H1 (cell line): ENCODE measurements at regions not wholly inside any gene's neighbourhood (a gene's known extent, or its start where the extent isn't known, plus 50 kb on each side); places are given as distances from the start of the nearest gene placed in this dataset.

Source experiments
- ASH2L ChIP-seq: fragments of 200-600, 300-600 bp; sonication (generic); IDR thresholded peaks from one replicate; pipeline ENCODE4 v1.7.1; 2017; ENCODE audit warnings: low read length
- FOSL1 ChIP-seq: IDR thresholded peaks from 2 replicates; pipeline ENCODE4 v1.6.1; 2011; ENCODE audit warnings: mild to moderate bottlenecking, low read depth, low read length, moderate library complexity; ENCODE audit not compliant: insufficient read depth
- GABPA ChIP-seq: IDR thresholded peaks from 2 replicates; pipeline ENCODE4 v1.6.1; 2011; ENCODE audit warnings: mild to moderate bottlenecking, low read length, moderate library complexity, borderline replicate concordance; ENCODE audit not compliant: insufficient read depth
- MAX ChIP-seq: IDR thresholded peaks from 2 replicates; pipeline ENCODE4 v1.6.1; 2012; ENCODE audit warnings: inconsistent platforms
- POLR2A ChIP-seq, 2 experiments: IDR thresholded peaks; 1 replicate in 1 of 2; 2 replicates in 1 of 2; pipeline ENCODE4 v1.6.1; 2011; ENCODE audit warnings: low read depth in 2 of 2, low read length in 2 of 2, mild to moderate bottlenecking in 2 of 2; ENCODE audit errors: control extremely low read depth in 1 of 2
- TF ChIP-seq, protein P1 (sequence below): IDR thresholded peaks from 2 replicates; pipeline ENCODE4 v1.6.1; 2012; ENCODE audit warnings: inconsistent platforms

DNA sequence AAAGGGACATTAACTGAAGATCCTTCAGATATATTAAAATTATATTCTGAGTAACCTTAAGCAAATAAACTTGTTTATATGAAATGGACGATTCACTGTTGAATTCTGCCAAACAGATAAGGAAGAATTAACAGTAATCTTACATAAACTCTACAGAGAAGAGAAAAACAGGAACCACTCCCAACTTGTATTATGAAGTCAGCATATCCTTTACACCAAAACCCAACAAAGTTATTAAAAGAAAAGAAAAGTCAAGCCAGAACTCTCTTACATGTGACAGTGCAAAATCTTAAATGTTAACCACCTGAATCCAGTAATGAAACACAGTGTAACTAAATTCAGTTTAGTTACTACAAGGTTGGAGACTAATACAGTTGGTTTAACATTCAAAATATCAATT, 185.8 kb downstream of the DEPDC1B start (continued):
- TF ChIP-seq GABPA (no peak), MAX (no peak), ASH2L (no peak), FOSL1 (no peak), POLR2A (IDR thresholded peaks at IDR 0.05; ENCODE audit: control extremely low read depth in 1 of 2, low read depth in 2 of 2, low read length in 2 of 2) (no peak)
- TF ChIP-seq, protein P1, sequence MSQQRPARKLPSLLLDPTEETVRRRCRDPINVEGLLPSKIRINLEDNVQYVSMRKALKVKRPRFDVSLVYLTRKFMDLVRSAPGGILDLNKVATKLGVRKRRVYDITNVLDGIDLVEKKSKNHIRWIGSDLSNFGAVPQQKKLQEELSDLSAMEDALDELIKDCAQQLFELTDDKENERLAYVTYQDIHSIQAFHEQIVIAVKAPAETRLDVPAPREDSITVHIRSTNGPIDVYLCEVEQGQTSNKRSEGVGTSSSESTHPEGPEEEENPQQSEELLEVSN: no peak
